SK-N-SH treated with all-trans-retinoic acid at 6 μM for 48 hours (cell line): ENCODE measurements at regions not wholly inside any gene's neighbourhood (a gene's known extent, or its start where the extent isn't known, plus 50 kb on each side); places are given as distances from the start of the nearest gene placed in this dataset.

ENCODE experiments used
- BACH2 ChIP-seq: fragments of 250-450 bp; sonication (Bioruptor Pico); IDR thresholded peaks from 2 replicates; pipeline ENCODE4 v1.9.0; 2021; ENCODE audit warnings: mild to moderate bottlenecking, borderline replicate concordance
- CREB5 ChIP-seq: fragments of 250-450 bp; sonication (Bioruptor Pico); IDR thresholded peaks from 2 replicates; pipeline ENCODE4 v1.5.1; 2020; ENCODE audit warnings: low read depth, mild to moderate bottlenecking, moderate library complexity
- CSDC2 ChIP-seq: fragments of 250-450 bp; sonication (Bioruptor Pico); IDR thresholded peaks from 2 replicates; pipeline ENCODE4 v1.5.0; 2020; ENCODE audit warnings: mild to moderate bottlenecking, moderate library complexity
- ISL1 ChIP-seq: fragments of 250-450 bp; sonication (Bioruptor Pico); IDR thresholded peaks from 2 replicates; pipeline ENCODE4 v2.1.2; 2022; ENCODE audit warnings: mild to moderate bottlenecking, moderate library complexity
- OSR1 ChIP-seq: fragments of 250-450 bp; sonication (Bioruptor Pico); IDR thresholded peaks from 2 replicates; pipeline ENCODE4 v1.8.0; 2022; ENCODE audit warnings: moderate library complexity, mild to moderate bottlenecking, inconsistent platforms
- PATZ1 ChIP-seq: fragments of 250-450 bp; sonication (Bioruptor Pico); IDR thresholded peaks from 2 replicates; pipeline ENCODE4 v1.8.0; 2020; ENCODE audit warnings: mild to moderate bottlenecking, moderate library complexity, borderline replicate concordance
- ZFP3 ChIP-seq: fragments of 250-450 bp; sonication (Bioruptor Pico); IDR thresholded peaks from 2 replicates; pipeline ENCODE4 v1.5.0; 2020; ENCODE audit warnings: mild to moderate bottlenecking, moderate library complexity
- ZFP30 ChIP-seq: fragments of 450-650 bp; formaldehyde crosslinking; IDR thresholded peaks from 2 replicates; pipeline ENCODE4 v1.5.0; 2022; ENCODE audit warnings: mild to moderate bottlenecking, moderate library complexity

GRCh38 chr6:65996096-65996495 lies 289.1 kb upstream of the EYS start:
- no peak for TF ChIP-seq BACH2 (CRISPR knock-in tag)
- TF ChIP-seq ZFP3 (CRISPR knock-in tag): no peak
- TF ChIP-seq PATZ1 (CRISPR knock-in tag): no peak
- no peak for TF ChIP-seq CSDC2
- TF ChIP-seq CREB5 (CRISPR knock-in tag): no peak
- TF ChIP-seq OSR1 (CRISPR knock-in tag): no peak
- no peak for TF ChIP-seq ISL1 (CRISPR knock-in tag)
- TF ChIP-seq ZFP30: no peak
